HepG2 (cell line): ENCODE measurements at regions not wholly inside any gene's neighbourhood (a gene's known extent, or its start where the extent isn't known, plus 50 kb on each side); places are given as distances from the start of the nearest gene placed in this dataset.
"Not testable (repeated sequence)": the region's sequence is repeated elsewhere in the genome, so short reads cannot be mapped to it uniquely, and the experiment has no call there.

Experiments used
- ATAC-seq: fragments of 200-7000 bp; cut with Tn5 transposase; 3 replicates; pipeline ENCODE4 v1.9.1; 2020; ENCODE audit warnings: mild to moderate bottlenecking, moderate library complexity
- BruUV-seq: library from RNA; stranded (reverse); fragments of 400-500 nt; replicated peaks from 2 replicates; lab custom pipeline; 2021; lab: Mats Ljungman, UMichigan
- CTCF ChIA-PET: fragments of 300-600 bp; formaldehyde crosslinking; extraction: SDS; loops from one replicate; lab custom pipeline; 2021; ENCODE audit warnings: low total read pairs, inconsistent platforms, low intra/inter-chr PET ratio; lab: Yijun Ruan, JAX
- POLR2A ChIA-PET: fragments of 350-600 bp; sonication (Branson Sonifier 250); formaldehyde crosslinking; loops from one replicate; lab custom pipeline; 2020; ENCODE audit warnings: antibody characterized with exemption, inconsistent platforms; lab: Yijun Ruan, JAX
- DNase-seq: peaks from one replicate; pipeline ENCODE4 v3.0.0-alpha.2; 2015; ENCODE audit warnings: low spot score
- FAIRE-seq: peaks from 3 replicates; lab custom pipeline; 2011; peaks lifted over from hg19 to GRCh38; lab: Jason Lieb, UNC
- H2AFZ ChIP-seq: one replicate; pipeline ENCODE4 v1.6.1; 2011; ENCODE audit warnings: low read length, inconsistent platforms
- H3K27ac ChIP-seq: fragments of 300-600 bp; 3 replicates; pipeline ENCODE4 v1.8.0; 2011; ENCODE audit warnings: mixed run types, mild to moderate bottlenecking, mixed read lengths, low read length, inconsistent platforms; ENCODE audit not compliant: insufficient read depth; ENCODE audit errors: extremely low read length
- H3K27me3 ChIP-seq, 2 experiments: fragments of 200-600 bp in 1 of 2; 2 replicates in 1 of 2; 3 replicates in 1 of 2; pipeline versions ENCODE4 v1.6.0 to v1.8.0; 2011; ENCODE audit warnings: low read length in 2 of 2, mild to moderate bottlenecking in 2 of 2, moderate library complexity in 2 of 2, inconsistent platforms in 1 of 2; ENCODE audit not compliant: insufficient read depth in 2 of 2, control insufficient read depth in 1 of 2
- H3K36me3 ChIP-seq, 2 experiments: fragments of 200-600 bp in 1 of 2; replicated peaks in 1 of 2; 2 replicates in 1 of 2; 3 replicates in 1 of 2; pipeline versions ENCODE4 v1.5.1 to v1.8.0; 2011; ENCODE audit warnings: low read length in 2 of 2, inconsistent platforms in 1 of 2; ENCODE audit not compliant: insufficient read depth in 2 of 2, control insufficient read depth in 1 of 2
- H3K4me1 ChIP-seq: 2 replicates; pipeline ENCODE4 v1.5.1; 2012; ENCODE audit warnings: low read length, inconsistent platforms; ENCODE audit not compliant: insufficient read depth
- H3K4me2 ChIP-seq: 2 replicates; pipeline ENCODE4 v1.6.0; 2011; ENCODE audit warnings: low read depth, low read length, inconsistent platforms
- H3K4me3 ChIP-seq, 3 experiments: fragments of 200-600 bp in 1 of 3; sonication (generic), shearing (Covaris generic) in 1 of 3; replicated peaks in 1 of 3; 2 replicates each; pipeline ENCODE4 v1.5.1; 2011 to 2016; ENCODE audit warnings: low read length in 3 of 3, inconsistent platforms in 2 of 3, low read depth in 2 of 3, mild to moderate bottlenecking in 2 of 3, control low read depth in 1 of 3, mixed read lengths in 1 of 3; ENCODE audit not compliant: insufficient read depth in 1 of 3
- H3K79me2 ChIP-seq: one replicate; pipeline ENCODE4 v1.6.1; 2011; ENCODE audit warnings: low read length, inconsistent platforms; ENCODE audit not compliant: insufficient read depth
- H3K9ac ChIP-seq: 2 replicates; pipeline ENCODE4 v1.6.0; 2011; ENCODE audit warnings: mild to moderate bottlenecking, low read depth, low read length, inconsistent platforms; ENCODE audit not compliant: insufficient read depth
- H3K9me3 ChIP-seq: 2 replicates; pipeline ENCODE4 v1.5.1; 2012; ENCODE audit warnings: mild to moderate bottlenecking, low read length
- H4K20me1 ChIP-seq: 2 replicates; pipeline ENCODE4 v1.6.0; 2011; ENCODE audit warnings: inconsistent platforms, mild to moderate bottlenecking, low read length, moderate library complexity; ENCODE audit not compliant: insufficient read depth
- CHD2 ChIP-seq: IDR thresholded peaks from 2 replicates; pipeline ENCODE4 v1.6.1; 2011; ENCODE audit warnings: low read depth, low read length, improper control_type of control experiment
- FOXK1 ChIP-seq: sonication (generic); formaldehyde crosslinking; IDR thresholded peaks from 2 replicates; pipeline ENCODE4 v1.4.0; 2020; ENCODE audit warnings: low read depth, missing genetic modification reagents, borderline replicate concordance
- FUBP1 ChIP-seq: sonication (generic); formaldehyde crosslinking; IDR thresholded peaks from 2 replicates; pipeline ENCODE4 v1.5.1; 2020; ENCODE audit warnings: missing genetic modification reagents, mild to moderate bottlenecking, borderline replicate concordance
- NCOA1 ChIP-seq: sonication (generic); formaldehyde crosslinking; IDR thresholded peaks from 2 replicates; pipeline ENCODE4 v1.9.0; 2021; ENCODE audit warnings: missing genetic modification reagents
- PCBP1 ChIP-seq: fragments of 200-400 bp; formaldehyde crosslinking; IDR thresholded peaks from 2 replicates; pipeline ENCODE4 v1.6.1; 2017; ENCODE audit warnings: mild to moderate bottlenecking, low read depth, low read length, borderline replicate concordance
- PHB2 ChIP-seq: fragments of 450-650 bp; IDR thresholded peaks from 2 replicates; pipeline ENCODE4 v1.6.1; 2018; ENCODE audit not compliant: partially characterized antibody
- RFX1 ChIP-seq: fragments of 450-650 bp; IDR thresholded peaks from 2 replicates; pipeline ENCODE4 v1.6.1; 2017
- RORA ChIP-seq: sonication (generic); formaldehyde crosslinking; IDR thresholded peaks from 2 replicates; pipeline ENCODE4 v1.5.0; 2020; ENCODE audit warnings: mild to moderate bottlenecking, missing genetic modification reagents, moderate library complexity
- SALL1 ChIP-seq: sonication (generic); formaldehyde crosslinking; IDR thresholded peaks from 2 replicates; pipeline ENCODE4 v1.8.0; 2022; ENCODE audit warnings: mild to moderate bottlenecking, missing genetic modification reagents
- ZNF326 ChIP-seq: sonication (generic); formaldehyde crosslinking; IDR thresholded peaks from 2 replicates; pipeline ENCODE4 v1.4.0; 2020; ENCODE audit warnings: missing genetic modification reagents, borderline replicate concordance
- ZNF704 ChIP-seq: sonication (generic); formaldehyde crosslinking; IDR thresholded peaks from 2 replicates; pipeline ENCODE4 v1.8.1; 2023; ENCODE audit warnings: mild to moderate bottlenecking, inconsistent platforms, moderate library complexity, missing genetic modification reagents, borderline replicate concordance
- ZNF737 ChIP-seq: sonication (generic); formaldehyde crosslinking; IDR thresholded peaks from 2 replicates; pipeline ENCODE4 v1.5.0; 2020; ENCODE audit warnings: missing genetic modification reagents, mild to moderate bottlenecking, borderline replicate concordance
- ZNF766 ChIP-seq: sonication (generic); formaldehyde crosslinking; IDR thresholded peaks from 2 replicates; pipeline ENCODE4 v1.5.0; 2020; ENCODE audit warnings: missing genetic modification reagents, borderline replicate concordance
- ZNF777 ChIP-seq: sonication (generic); formaldehyde crosslinking; IDR thresholded peaks from 2 replicates; pipeline ENCODE4 v1.4.0; 2020; ENCODE audit warnings: missing genetic modification reagents
- ZNF816 ChIP-seq: sonication (generic); formaldehyde crosslinking; IDR thresholded peaks from 2 replicates; pipeline ENCODE4 v1.8.0; 2022; ENCODE audit warnings: missing genetic modification reagents, mild to moderate bottlenecking, borderline replicate concordance
- WGBS: methylation state at CpG from one replicate; pipeline ENCODE4 v1.1.6; 2017; ENCODE audit warnings: low lambda C conversion rate; 5-methylcytosine and 5-hydroxymethylcytosine counted together
- in situ Hi-C: cut with HindIII; loops from 2 replicates; pipeline ENCODE4 v1.10.0; 2017; ENCODE audit warnings: low pct_unique_long_range_greater_than_20kb; ENCODE audit not compliant: extremely low pct_ligation_motif_present
- intact Hi-C: fragments of 100-400 bp; cut with micrococcal nuclease; formaldehyde crosslinking; loops from one replicate; pipeline ENCODE4 v1.10.0; 2022; ENCODE audit not compliant: unreplicated experiment

DNA sequence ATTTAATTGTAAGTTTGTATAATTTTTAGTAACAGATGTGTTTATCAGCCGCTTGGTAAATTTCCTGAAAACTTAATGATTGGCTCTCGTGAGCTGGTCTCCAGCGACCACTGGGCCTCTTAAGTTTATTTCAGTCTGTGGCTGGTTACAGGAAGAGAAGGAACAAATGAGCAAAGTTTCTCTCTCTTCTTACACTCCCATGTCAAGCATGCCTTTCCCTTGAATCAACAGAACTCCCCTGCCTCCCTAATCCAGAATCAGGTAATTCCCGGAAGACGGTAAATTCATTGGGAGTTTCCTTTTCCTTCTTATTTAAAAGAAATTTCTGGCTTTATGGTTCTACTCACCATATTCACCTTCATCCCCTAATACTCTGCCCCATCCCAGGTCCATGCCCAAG is 52.5 kb upstream of the POMP start:
- Histone ChIP-seq H3K9ac (no peak overlapping the region), H3K27ac (no peak overlapping the region), H3K79me2 (no peaks in the 10 kb centered on the region), H4K20me1 (no peaks in the 10 kb centered on the region), H3K36me3 (no peaks in the 10 kb centered on the region), H3K27me3 (no peaks in the 10 kb centered on the region), H3K4me2 (no peak overlapping the region), H3K4me3 (no peak overlapping the region), H3K4me1 (no peaks in the 10 kb centered on the region), H3K9me3 (no peaks in the 10 kb centered on the region), H2AFZ (no peak overlapping the region)
- ChIA-PET POLR2A (no interaction called here), CTCF (no interaction called here)
- intact Hi-C loops (no loop called here), in situ Hi-C loops (no loop called here)
- FAIRE-seq (no peak), DNase-seq (no peak), ATAC-seq (no peak)
- TF ChIP-seq RFX1 (no peak), ZNF816 (CRISPR knock-in tag) (no peak), ZNF777 (no peak), RORA (CRISPR knock-in tag) (no peak), PHB2 (no peak), NCOA1 (CRISPR knock-in tag) (no peak), CHD2 (no peak), ZNF737 (CRISPR knock-in tag) (no peak), SALL1 (CRISPR knock-in tag) (no peak), ZNF704 (no peak), FOXK1 (no peak), PCBP1 (no peak), ZNF766 (CRISPR knock-in tag) (no peak), FUBP1 (CRISPR knock-in tag) (no peak), ZNF326 (CRISPR knock-in tag) (no peak)
- 36% methylated on average over 5 of the region's 5 CpGs for WGBS
- no TSS peak for BruUV-seq

GRCh38 chr13:28605147-28605546 is 53.8 kb upstream of the POMP start:
- H3K4me3 ChIP-seq, DNase-seq, H3K4me2 ChIP-seq, H3K9ac ChIP-seq, CTCF ChIA-PET, H3K27ac ChIP-seq, POLR2A ChIA-PET, in situ Hi-C loops, H3K9me3 ChIP-seq, H3K36me3 ChIP-seq, H3K79me2 ChIP-seq, ATAC-seq, intact Hi-C loops, H3K4me1 ChIP-seq, H4K20me1 ChIP-seq, FAIRE-seq, H3K27me3 ChIP-seq, BruUV-seq, H2AFZ ChIP-seq: not testable (repeated sequence)
- 34% methylated on average over 3 of the region's 3 CpGs for WGBS
